ENCODE measurements at regions not wholly inside any gene's neighbourhood (a gene's known extent, or its start where the extent isn't known, plus 50 kb on each side); places are given as distances from the start of the nearest gene placed in this dataset.
"Not testable (repeated sequence)": the region's sequence is repeated elsewhere in the genome, so short reads cannot be mapped to it uniquely, and the experiment has no call there.

DNA sequence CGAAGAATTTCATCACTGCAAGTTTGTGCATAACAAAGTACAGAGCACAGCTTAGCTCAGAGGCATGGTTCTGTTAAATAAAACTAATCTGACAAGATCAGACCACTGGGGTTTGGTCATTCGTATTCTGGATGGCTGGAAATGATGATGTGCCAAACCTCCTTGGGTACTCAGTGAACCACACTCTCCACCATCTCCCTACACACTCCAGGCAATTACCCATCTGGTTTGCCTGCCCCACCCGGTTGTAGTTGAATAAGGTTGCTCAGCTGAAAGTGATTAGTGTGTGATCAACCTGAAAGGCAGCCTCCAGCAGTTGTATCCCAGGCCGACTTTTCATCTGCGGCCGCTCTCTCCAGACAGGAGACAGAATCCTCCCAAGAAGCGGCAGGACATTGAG lies 371.4 kb downstream of the TLE1 start:
- Histone ChIP-seq H3K9ac (ENCODE audit: low read depth, low read length) (no peak overlapping the region), H3K27me3 (ENCODE audit: control insufficient read depth, insufficient read depth, low read length) (no peaks in the 10 kb centered on the region), H3K9me3 (ENCODE audit: control insufficient read depth, insufficient read depth, low read length) (peaks cover 3% of the 10 kb centered on the region), H3K36me3 (ENCODE audit: control insufficient read depth, insufficient read depth, low read length) (no peaks in the 10 kb centered on the region), H3K4me3 (ENCODE audit: low read depth, low read length) (no peak overlapping the region), H3K4me1 (ENCODE audit: control insufficient read depth, insufficient read depth, low read length) (no peaks in the 10 kb centered on the region)

DNA sequence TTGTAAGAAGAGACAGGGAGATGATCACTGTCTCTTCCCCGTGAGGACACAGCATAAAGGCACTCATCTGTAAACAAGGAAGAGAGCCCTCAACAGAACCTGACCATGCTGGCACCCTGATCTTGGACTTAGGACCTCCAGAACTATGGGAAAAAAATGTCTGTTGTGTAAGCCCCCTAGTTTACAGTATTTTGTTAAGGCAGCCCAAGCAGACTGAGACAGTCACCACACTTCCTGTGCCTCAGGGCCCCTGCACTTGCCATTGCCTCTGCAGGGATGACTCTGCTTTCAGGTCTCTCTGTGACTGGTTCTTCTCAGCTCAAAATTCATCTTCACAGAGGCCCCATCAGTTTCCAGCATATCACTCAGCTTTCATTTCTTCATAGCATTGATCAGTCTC lies 372.1 kb downstream of the TLE1 start:
- Histone ChIP-seq H3K9ac (ENCODE audit: low read depth, low read length) (no peak overlapping the region), H3K4me1 (ENCODE audit: control insufficient read depth, insufficient read depth, low read length) (no peaks in the 10 kb centered on the region), H3K27me3 (ENCODE audit: control insufficient read depth, insufficient read depth, low read length) (no peaks in the 10 kb centered on the region), H3K9me3 (ENCODE audit: control insufficient read depth, insufficient read depth, low read length) (peaks cover 3% of the 10 kb centered on the region), H3K36me3 (ENCODE audit: control insufficient read depth, insufficient read depth, low read length) (no peaks in the 10 kb centered on the region), H3K4me3 (ENCODE audit: low read depth, low read length) (no peak overlapping the region)

DNA sequence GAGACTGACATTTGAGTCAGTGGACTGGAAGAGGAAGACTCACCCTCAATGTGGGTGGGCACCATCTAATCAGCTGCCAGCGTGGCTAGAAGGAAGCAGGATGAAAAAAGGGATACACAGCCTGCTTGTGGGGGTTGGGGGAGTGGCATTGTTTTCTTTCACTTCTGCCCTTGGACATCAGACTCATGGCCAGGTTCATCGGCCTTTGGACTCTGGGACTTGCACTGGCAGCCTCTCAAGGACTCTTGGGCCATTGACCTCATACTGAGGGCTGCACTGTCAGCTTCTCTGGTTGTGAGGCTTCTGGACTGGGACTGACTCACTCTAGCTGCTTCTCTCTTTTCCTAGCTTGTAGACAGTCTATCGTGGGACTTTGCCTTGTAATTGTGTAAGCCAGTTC lies 374.9 kb downstream of the TLE1 start:
- Histone ChIP-seq H3K9me3 (ENCODE audit: control insufficient read depth, insufficient read depth, low read length) (peaks cover 3% of the 10 kb centered on the region), H3K4me1 (ENCODE audit: control insufficient read depth, insufficient read depth, low read length) (no peaks in the 10 kb centered on the region), H3K27me3 (ENCODE audit: control insufficient read depth, insufficient read depth, low read length) (no peaks in the 10 kb centered on the region), H3K36me3 (ENCODE audit: control insufficient read depth, insufficient read depth, low read length) (no peaks in the 10 kb centered on the region), H3K9ac (ENCODE audit: low read depth, low read length) (no peak overlapping the region), H3K4me3 (ENCODE audit: low read depth, low read length) (no peak overlapping the region)

DNA sequence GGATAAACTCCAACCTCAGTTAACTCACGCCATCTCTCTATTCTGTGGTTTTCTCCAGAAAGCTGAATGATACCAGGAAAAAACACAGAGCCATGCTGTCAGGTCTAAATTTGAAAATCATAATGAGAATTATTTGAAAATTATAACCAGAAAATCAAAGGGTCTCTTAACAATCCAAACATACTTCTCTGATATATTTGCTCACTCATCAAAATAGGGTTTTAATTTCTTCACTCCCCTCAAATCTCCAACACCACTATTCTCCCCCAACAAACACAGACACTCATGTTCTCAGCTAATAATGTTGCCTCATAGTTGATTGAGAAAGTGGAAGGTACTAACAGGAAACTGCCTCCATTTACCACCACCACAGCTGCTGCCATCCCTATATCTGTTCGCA lies 375.5 kb downstream of the TLE1 start:
- H3K4me3 ChIP-seq (ENCODE audit: low read depth, low read length), result no peak overlapping the region

DNA sequence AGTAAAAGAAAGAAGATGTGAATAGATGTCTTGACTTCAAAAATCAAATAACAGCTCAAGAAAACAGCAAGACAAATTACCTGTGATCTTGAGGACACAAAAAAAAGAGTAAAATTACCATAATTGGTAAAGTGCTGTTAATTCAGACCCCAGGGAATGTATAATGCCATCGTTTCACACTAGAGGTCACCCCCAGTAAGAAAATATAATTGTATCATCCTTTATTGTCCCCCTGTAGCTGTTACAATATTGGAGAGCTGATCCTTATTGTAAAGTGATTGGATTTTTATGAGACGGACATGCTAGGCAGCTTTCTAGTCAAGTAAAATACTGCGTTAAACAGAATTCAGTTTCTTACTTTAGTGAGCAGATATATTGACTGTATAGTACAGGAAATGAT lies 377.0 kb downstream of the TLE1 start:
- H3K4me3 ChIP-seq (ENCODE audit: low read depth, low read length), result no peak overlapping the region
- no peaks in the 10 kb centered on the region for H3K4me1 ChIP-seq (ENCODE audit: control insufficient read depth, insufficient read depth, low read length)
- peaks cover 3% of the 10 kb centered on the region for H3K9me3 ChIP-seq (ENCODE audit: control insufficient read depth, insufficient read depth, low read length)
- no peaks in the 10 kb centered on the region for H3K36me3 ChIP-seq (ENCODE audit: control insufficient read depth, insufficient read depth, low read length)
- no peaks in the 10 kb centered on the region for H3K27me3 ChIP-seq (ENCODE audit: control insufficient read depth, insufficient read depth, low read length)
- H3K9ac ChIP-seq (ENCODE audit: low read depth, low read length), result no peak overlapping the region

More for the DNA sequence above, 375.5 kb downstream of the TLE1 start:
- H3K36me3 ChIP-seq (ENCODE audit: control insufficient read depth, insufficient read depth, low read length), result no peaks in the 10 kb centered on the region
- no peaks in the 10 kb centered on the region for H3K27me3 ChIP-seq (ENCODE audit: control insufficient read depth, insufficient read depth, low read length)
- H3K4me1 ChIP-seq (ENCODE audit: control insufficient read depth, insufficient read depth, low read length), result no peaks in the 10 kb centered on the region
- no peak overlapping the region for H3K9ac ChIP-seq (ENCODE audit: low read depth, low read length)
- peaks cover 3% of the 10 kb centered on the region for H3K9me3 ChIP-seq (ENCODE audit: control insufficient read depth, insufficient read depth, low read length)

DNA sequence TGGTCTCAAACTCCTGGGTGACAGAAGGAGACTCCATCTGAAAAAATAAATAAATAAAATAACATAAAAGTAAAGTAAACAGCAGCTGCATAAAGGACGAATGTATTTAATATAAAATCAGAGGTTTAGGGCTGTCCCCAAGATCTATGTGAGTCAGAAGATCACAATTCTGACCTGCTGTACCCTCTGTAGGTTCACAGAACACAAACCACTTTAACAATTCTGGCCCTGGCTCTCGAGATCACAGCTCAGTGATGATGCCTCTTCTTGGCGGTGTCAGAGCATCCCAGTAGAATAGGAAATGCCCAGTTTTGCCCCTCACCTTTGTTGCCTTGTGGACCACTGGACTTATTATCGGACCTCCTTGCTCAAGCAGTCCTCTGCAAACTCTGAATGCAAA lies 380.9 kb downstream of the TLE1 start:
- Histone ChIP-seq H3K4me3 (ENCODE audit: low read depth, low read length) (no peak overlapping the region), H3K9me3 (ENCODE audit: control insufficient read depth, insufficient read depth, low read length) (no peaks in the 10 kb centered on the region), H3K36me3 (ENCODE audit: control insufficient read depth, insufficient read depth, low read length) (no peaks in the 10 kb centered on the region), H3K9ac (ENCODE audit: low read depth, low read length) (no peak overlapping the region), H3K4me1 (ENCODE audit: control insufficient read depth, insufficient read depth, low read length) (no peaks in the 10 kb centered on the region), H3K27me3 (ENCODE audit: control insufficient read depth, insufficient read depth, low read length) (no peaks in the 10 kb centered on the region)

DNA sequence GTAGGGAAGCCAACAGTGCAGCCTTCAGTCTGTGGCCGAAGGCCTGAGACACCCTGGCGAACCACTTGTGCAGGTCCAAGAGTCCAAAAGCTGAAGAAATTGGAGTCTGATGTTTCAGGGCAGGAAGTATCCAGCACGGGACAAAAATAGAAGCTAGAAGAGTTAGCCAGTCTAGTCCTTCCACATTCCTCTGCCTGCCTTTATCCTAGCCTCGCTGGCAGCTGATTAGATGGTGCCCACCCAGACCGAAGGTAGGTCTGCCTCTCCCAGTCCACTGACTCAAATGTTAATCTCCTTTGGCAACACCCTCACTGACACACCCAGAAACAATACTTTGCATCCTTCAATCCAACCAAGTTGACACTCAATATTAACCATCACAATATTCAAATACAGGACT lies 381.6 kb downstream of the TLE1 start:
- H3K9ac ChIP-seq (ENCODE audit: low read depth, low read length), result not testable (repeated sequence)

DNA sequence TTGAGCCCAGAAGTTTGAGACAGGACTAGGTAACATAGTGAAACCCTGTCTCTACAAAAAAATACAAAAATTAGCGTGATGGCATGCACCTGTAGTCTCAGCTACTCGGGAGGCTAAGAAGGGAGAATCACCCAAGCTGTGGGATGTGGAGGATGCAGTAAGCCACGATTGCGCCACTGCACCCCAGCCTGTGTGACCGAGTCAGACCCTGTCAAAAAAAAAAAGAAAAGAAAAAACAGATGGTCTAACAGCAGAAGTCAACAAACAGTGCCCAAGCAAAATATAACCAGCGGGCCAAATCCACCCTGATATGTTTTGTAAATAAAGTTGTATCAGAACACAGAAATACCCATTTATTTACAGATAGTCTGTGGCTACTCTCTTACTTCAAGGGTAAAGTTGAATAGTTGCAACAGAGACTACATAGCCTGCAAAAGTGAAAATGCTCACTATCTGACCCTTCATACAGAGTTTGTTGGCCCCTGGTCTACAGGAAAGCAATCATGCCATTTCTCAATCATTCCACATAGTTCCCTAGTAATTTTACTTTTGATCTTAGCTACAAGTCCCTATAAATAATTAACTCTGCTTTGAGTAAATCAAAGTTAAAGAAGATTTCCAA lies 383.7 kb downstream of the TLE1 start:
- H3K9me3 ChIP-seq (ENCODE audit: control insufficient read depth, insufficient read depth, low read length), result no peaks in the 10 kb centered on the region
- H3K9ac ChIP-seq (ENCODE audit: low read depth, low read length), result no peak overlapping the region
- no peaks in the 10 kb centered on the region for H3K4me1 ChIP-seq (ENCODE audit: control insufficient read depth, insufficient read depth, low read length)
- no peak overlapping the region for H3K4me3 ChIP-seq (ENCODE audit: low read depth, low read length)
- H3K27me3 ChIP-seq (ENCODE audit: control insufficient read depth, insufficient read depth, low read length), result no peaks in the 10 kb centered on the region
- no peaks in the 10 kb centered on the region for H3K36me3 ChIP-seq (ENCODE audit: control insufficient read depth, insufficient read depth, low read length)

More for the DNA sequence above, 381.6 kb downstream of the TLE1 start:
- H3K36me3 ChIP-seq (ENCODE audit: control insufficient read depth, insufficient read depth, low read length); H3K9me3 ChIP-seq (ENCODE audit: control insufficient read depth, insufficient read depth, low read length); H3K4me1 ChIP-seq (ENCODE audit: control insufficient read depth, insufficient read depth, low read length); H3K4me3 ChIP-seq (ENCODE audit: low read depth, low read length); H3K27me3 ChIP-seq (ENCODE audit: control insufficient read depth, insufficient read depth, low read length): not testable (repeated sequence)

DNA sequence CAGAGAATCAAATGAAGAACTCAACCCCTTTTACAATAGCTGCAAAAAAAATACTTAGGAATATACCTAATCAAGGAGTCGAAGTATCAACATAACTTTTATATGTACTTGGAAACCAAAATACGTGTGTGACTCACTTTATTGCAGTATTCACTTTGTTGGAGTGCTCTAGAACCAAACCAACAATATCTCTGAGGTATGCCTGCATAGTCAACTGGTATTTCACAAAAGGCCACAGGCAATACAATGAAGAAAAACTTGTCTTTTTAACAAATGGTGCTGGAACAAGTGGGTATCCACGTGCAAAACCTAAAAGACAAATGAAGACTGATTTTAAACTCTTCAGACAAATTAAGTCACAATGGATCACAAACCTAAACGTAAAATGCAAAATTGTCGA lies 385.7 kb downstream of the TLE1 start:
- Histone ChIP-seq H3K9ac (ENCODE audit: low read depth, low read length) (no peak overlapping the region), H3K4me1 (ENCODE audit: control insufficient read depth, insufficient read depth, low read length) (no peaks in the 10 kb centered on the region), H3K36me3 (ENCODE audit: control insufficient read depth, insufficient read depth, low read length) (no peaks in the 10 kb centered on the region), H3K4me3 (ENCODE audit: low read depth, low read length) (no peak overlapping the region), H3K9me3 (ENCODE audit: control insufficient read depth, insufficient read depth, low read length) (no peaks in the 10 kb centered on the region), H3K27me3 (ENCODE audit: control insufficient read depth, insufficient read depth, low read length) (no peaks in the 10 kb centered on the region)

DNA sequence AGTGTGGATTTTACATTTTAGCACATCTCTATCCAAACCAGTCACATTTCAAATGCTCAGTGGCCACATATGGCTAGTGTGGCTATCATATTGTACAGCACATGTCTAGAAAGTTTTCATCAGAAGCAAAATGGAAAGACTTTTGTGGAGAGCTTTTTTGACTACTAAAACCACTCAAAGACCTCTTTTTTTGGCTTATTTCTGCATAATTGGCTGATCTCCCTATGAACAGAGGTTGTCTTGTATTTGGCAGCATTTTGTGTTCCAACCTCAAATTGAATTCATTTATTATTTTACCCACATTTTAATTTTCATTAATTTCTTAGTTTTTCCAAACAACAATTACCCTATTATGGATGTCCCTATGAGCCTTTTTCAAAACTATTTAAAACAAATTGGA lies 395.7 kb downstream of the TLE1 start:
- Histone ChIP-seq H3K4me3 (ENCODE audit: low read depth, low read length) (no peak overlapping the region), H3K27me3 (ENCODE audit: control insufficient read depth, insufficient read depth, low read length) (no peaks in the 10 kb centered on the region), H3K9ac (ENCODE audit: low read depth, low read length) (no peak overlapping the region), H3K9me3 (ENCODE audit: control insufficient read depth, insufficient read depth, low read length) (no peaks in the 10 kb centered on the region), H3K4me1 (ENCODE audit: control insufficient read depth, insufficient read depth, low read length) (no peaks in the 10 kb centered on the region), H3K36me3 (ENCODE audit: control insufficient read depth, insufficient read depth, low read length) (no peaks in the 10 kb centered on the region)

DNA sequence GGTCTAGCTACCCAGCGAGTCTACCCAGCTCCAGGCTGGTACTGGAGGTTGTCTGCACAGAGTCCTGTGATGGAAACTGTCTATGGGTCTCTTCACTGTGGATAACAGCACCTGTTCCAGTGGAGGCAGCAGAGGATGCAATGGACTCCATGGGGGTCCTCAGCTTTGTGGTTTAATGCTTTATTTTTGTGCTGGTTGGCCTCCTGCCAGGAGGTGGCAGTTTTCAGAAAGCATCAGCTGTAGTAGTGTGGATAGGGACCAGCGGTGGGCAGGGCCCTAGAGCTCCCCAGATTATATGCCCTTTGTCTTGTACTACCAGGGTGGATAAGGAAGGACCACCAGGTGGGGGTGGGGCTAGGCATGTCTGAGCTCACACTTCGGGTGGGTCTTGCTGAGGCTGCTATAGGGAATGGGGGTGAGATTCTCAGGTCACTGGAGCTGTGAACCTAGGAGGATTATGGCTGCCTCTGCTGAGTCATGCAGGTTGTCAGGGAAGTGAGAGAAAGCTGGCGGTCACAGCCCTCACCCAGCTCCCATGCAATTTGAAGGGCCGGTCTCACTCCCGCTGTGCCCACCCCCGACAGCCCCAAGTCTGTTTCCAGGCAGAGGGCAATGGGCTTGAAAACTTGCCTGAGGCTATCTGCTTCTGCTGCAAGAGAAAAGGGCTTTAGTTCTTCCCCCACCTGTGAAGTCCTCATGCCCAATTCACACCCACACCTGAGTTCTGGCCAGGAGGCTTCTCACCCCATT lies 397.1 kb downstream of the TLE1 start:
- no peaks in the 10 kb centered on the region for H3K4me1 ChIP-seq (ENCODE audit: control insufficient read depth, insufficient read depth, low read length)
- no peaks in the 10 kb centered on the region for H3K36me3 ChIP-seq (ENCODE audit: control insufficient read depth, insufficient read depth, low read length)
- no peak overlapping the region for H3K9ac ChIP-seq (ENCODE audit: low read depth, low read length)
- no peaks in the 10 kb centered on the region for H3K27me3 ChIP-seq (ENCODE audit: control insufficient read depth, insufficient read depth, low read length)
- no peak overlapping the region for H3K4me3 ChIP-seq (ENCODE audit: low read depth, low read length)
- no peaks in the 10 kb centered on the region for H3K9me3 ChIP-seq (ENCODE audit: control insufficient read depth, insufficient read depth, low read length)

DNA sequence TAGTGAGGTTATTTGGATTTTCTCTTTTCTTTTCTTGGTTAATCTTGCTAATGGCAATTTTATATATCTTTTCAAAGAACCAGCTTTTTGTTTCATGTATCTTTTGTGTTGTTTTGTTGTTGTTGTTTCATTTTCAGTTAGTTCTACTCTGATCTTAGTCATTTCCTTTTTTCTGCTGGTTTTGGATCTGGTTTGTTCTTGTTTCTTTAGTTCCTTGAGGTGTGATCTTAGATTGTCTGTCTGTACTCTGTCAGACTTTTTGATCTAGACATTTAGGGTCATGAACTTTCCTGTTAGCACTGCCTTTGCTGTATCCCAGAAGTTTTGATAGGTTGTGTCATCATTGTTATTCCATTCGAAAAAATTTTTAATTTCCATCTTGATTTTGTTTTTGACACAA lies 399.7 kb downstream of the TLE1 start:
- Histone ChIP-seq H3K27me3 (ENCODE audit: control insufficient read depth, insufficient read depth, low read length) (no peaks in the 10 kb centered on the region), H3K4me1 (ENCODE audit: control insufficient read depth, insufficient read depth, low read length) (no peaks in the 10 kb centered on the region), H3K9ac (ENCODE audit: low read depth, low read length) (no peak overlapping the region), H3K4me3 (ENCODE audit: low read depth, low read length) (no peak overlapping the region), H3K9me3 (ENCODE audit: control insufficient read depth, insufficient read depth, low read length) (no peaks in the 10 kb centered on the region), H3K36me3 (ENCODE audit: control insufficient read depth, insufficient read depth, low read length) (no peaks in the 10 kb centered on the region)

Data from iPS-15b (cell line).